ENCODE measurements at regions not wholly inside any gene's neighbourhood (a gene's known extent, or its start where the extent isn't known, plus 50 kb on each side); places are given as distances from the start of the nearest gene placed in this dataset.

- TF ChIP-seq BCLAF1 (IDR thresholded peaks at IDR 0.05) (no peak), PAX8 (IDR thresholded peaks at IDR 0.05) (no peak), POU2F2 (IDR thresholded peaks at IDR 0.05; ENCODE audit: borderline replicate concordance, low read depth, low read length) (no peak), ZNF24 (IDR thresholded peaks at IDR 0.05) (no peak), SMARCA5 (IDR thresholded peaks at IDR 0.05) (no peak), RBBP5 (conservative IDR thresholded peaks at IDR 0.05) (no peak), MYC (IDR thresholded peaks at IDR 0.05; ENCODE audit: insufficient read depth, insufficient read length, insufficient replicate concordance, low read length, severe bottlenecking) (no peak), REST (IDR thresholded peaks at IDR 0.05; ENCODE audit: low read depth, low read length) (no peak), TCF7 (IDR thresholded peaks at IDR 0.05; ENCODE audit: borderline replicate concordance) (no peak), FOS (IDR thresholded peaks at IDR 0.05; ENCODE audit: borderline replicate concordance, extremely low read depth, insufficient read length) (no peak), SUPT20H (IDR thresholded peaks at IDR 0.05; ENCODE audit: borderline replicate concordance, control insufficient read depth, low read depth, low read length) (no peak), MEF2B (IDR thresholded peaks at IDR 0.05; ENCODE audit: partially characterized antibody, poor library complexity, severe bottlenecking) (no peak), SREBF1 (IDR thresholded peaks at IDR 0.05; ENCODE audit: low read length) (no peak), TCF3 (IDR thresholded peaks at IDR 0.05; ENCODE audit: borderline replicate concordance, insufficient read depth, low read depth, low read length) (no peak)
These were observed 288.1 kb downstream of the GADD45G start (continued) for GRCh38 chr9:89892920-89893319.
